ENCODE measurements at regions not wholly inside any gene's neighbourhood (a gene's known extent, or its start where the extent isn't known, plus 50 kb on each side); places are given as distances from the start of the nearest gene placed in this dataset.

- DNase-seq (ENCODE audit: low read depth in 3 of 3) = no peak
Observed at GRCh38 chrX:22395372-22395771, 122.7 kb downstream of the CBLL2 start.

GRCh38 chrX:22396408-22396807 is 123.7 kb downstream of the CBLL2 start:
- DNase-seq (ENCODE audit: low read depth in 3 of 3) = no peak

GRCh38 chrX:22397566-22397965 is 124.9 kb downstream of the CBLL2 start:
- no peak for DNase-seq (ENCODE audit: low read depth in 3 of 3)

GRCh38 chrX:22399437-22400192 is 126.9 kb downstream of the CBLL2 start:
- DNase-seq (ENCODE audit: low read depth in 3 of 3) = no peak

DNA sequence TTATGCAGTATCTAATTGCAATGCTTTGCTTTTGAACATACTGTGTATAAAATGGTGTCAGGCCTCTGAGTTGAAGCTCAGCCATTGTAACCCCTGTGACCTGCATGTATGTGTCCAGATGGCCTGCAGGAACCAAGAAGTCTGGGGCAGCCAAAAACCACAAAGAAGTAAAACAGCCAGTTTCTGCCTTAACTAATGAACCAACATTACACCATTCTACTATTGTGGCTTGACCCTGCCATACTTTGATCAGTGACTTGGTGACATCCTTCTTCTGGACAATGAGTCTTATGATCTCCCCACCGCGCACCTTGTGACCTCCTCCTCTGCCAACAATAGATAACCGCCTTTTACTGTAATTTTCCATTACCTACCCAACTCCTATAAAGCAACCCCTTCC is 131.6 kb downstream of the CBLL2 start:
- DNase-seq (ENCODE audit: low read depth in 3 of 3) = no peak

- DNase-seq (ENCODE audit: low read depth in 3 of 3) = no peak
Observed at GRCh38 chrX:22406201-22406737, 133.6 kb downstream of the CBLL2 start.

GRCh38 chrX:22409418-22409817 is 136.7 kb downstream of the CBLL2 start:
- no peak for DNase-seq (ENCODE audit: low read depth in 3 of 3)

GRCh38 chrX:22424122-22424915 is 151.6 kb downstream of the CBLL2 start:
- no peak for DNase-seq (ENCODE audit: low read depth in 3 of 3)

DNA sequence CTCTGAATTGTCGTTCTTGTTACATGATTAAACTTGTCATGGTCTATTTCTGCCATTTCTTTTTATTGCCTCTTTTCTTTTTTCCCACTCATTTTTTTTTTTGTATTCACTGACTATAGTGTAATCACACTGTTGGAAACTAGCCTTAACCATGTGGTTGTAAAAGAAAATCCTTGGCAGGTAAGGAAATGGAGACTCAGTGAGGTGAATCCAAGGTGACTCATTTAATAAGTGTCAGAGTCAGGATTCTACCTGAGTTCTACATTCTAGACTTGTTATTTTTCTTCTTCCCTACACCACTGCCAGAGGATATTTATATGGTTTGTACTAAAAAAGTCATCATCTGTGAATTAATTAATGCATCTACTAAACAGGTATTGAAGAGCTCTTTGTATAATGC is 152.2 kb downstream of the CBLL2 start:
- DNase-seq (ENCODE audit: low read depth in 3 of 3) = no peak

GRCh38 chrX:22429704-22430103 is 157.0 kb downstream of the CBLL2 start:
- no peak for DNase-seq (ENCODE audit: low read depth in 3 of 3)

DNA sequence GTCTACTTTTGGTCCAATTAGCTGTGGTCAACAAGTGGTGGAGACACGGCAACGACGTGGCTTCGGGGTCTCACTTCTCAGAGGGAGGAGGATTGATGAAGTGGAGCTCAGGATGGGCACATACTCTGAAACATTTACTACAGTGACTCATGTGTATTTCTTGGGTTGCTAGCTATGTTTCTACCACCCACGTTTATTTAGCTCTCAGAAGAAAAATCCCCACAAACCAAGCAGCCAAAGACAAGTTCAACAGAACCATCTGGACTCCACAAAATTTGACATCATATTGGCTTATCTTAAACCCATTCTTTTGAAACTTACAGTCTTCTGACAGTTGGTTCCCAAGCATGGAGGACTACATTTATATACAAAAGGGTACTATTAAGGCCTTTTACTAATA is 158.0 kb downstream of the CBLL2 start:
- no peak for DNase-seq (ENCODE audit: low read depth in 3 of 3)

DNA sequence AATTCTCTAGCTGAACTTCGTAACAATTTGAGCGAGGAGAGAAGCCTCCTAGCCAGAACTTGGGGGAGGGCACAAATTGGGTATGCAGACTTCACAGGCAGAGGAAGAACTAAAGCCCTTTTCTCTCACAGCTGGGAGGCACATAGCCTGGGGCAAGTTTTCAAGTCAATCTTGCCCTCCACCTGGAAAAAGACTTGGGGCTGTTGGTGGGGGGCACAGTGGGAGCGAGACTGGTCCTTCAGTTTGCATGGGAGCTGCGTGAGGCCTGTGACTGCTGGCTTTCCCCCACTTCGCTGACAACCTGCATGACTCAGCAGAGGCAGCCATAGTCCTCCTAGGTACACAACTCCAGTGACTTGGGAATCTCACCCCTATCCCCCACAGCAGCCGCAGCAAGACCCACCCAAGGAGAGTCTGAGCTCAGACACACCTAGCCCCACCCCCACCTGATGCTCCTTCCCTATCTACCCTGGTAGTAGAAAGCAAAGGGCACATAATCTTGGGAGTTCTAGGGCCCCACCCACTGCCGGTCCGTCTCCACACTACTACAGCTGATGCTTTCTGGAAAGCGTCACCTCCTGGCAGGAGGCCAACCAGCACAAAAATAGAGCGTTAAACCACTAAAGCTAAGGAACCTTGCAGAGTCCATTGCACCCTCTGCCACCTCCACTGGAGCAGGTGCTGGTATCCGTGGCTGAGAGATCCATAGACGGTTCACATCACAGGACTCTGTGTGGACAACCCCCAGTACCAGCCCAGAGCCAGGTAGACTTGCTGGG is 160.8 kb downstream of the CBLL2 start:
- no peak for DNase-seq (ENCODE audit: low read depth in 3 of 3)

DNA sequence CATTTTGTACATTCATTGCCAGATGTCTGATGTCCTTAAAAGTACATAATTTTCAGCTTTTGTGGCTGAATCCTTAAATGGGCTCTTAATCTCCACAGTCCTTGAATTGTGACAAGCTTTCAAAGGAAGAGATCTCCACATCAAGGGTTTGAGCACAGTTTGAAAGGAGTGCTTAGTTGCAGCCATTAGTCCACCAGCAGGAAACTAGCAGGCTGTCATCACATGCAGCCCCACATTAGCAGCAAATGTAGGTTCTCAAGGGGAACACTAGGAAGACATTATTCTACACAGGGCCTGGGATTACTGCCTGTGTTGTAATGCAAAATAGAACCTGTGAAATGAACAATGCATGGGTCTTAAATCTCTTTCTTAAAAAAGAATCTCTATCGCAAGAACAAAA is 173.2 kb downstream of the CBLL2 start:
- DNase-seq (ENCODE audit: low read depth in 3 of 3) = no peak

- no peak for DNase-seq (ENCODE audit: low read depth in 3 of 3)
Observed at GRCh38 chrX:22462959-22463358, 190.2 kb downstream of the CBLL2 start.

DNA sequence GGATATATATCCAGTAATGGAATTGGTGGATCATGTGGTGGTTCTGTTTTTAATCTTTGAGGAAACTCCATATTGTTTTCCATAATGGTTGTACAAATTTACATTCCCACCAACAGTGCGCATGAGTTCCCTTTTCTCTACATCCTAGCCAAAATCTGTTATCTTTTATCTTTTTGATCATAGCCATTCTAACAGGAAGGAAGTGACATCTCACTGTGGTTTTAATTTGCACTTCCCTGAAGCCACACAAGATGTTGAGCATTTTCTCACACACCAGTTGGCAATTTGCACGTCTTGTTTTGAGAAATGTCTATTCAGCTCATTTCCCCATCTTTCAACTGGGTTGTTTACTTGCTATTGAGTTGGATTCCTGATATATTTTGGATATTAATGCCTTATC is 194.9 kb downstream of the CBLL2 start:
- DNase-seq (ENCODE audit: low read depth in 3 of 3) = no peak

- DNase-seq (ENCODE audit: low read depth in 3 of 3) = no peak
Observed at GRCh38 chrX:22481436-22481835, 208.7 kb downstream of the CBLL2 start.

DNA sequence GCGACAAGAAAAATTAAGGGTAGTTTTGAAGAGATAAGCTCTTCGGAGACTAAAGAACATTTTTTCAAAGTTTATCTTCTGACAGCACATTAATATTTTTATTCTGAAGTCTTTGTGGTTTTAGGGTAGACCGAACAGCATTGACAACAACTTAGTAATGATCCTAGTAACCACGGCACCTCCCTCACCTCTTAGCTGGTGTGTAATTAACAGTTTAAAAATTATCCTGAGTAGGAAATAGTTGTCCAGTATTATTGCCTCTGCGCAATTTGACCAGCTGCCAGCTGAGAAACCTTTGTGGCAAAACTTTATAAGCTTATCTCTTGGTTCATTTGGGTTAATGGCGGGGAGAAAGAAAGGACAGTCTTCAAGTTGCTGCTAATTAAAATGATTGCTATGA is 213.6 kb downstream of the CBLL2 start:
- no peak for DNase-seq (ENCODE audit: low read depth in 3 of 3)

DNA sequence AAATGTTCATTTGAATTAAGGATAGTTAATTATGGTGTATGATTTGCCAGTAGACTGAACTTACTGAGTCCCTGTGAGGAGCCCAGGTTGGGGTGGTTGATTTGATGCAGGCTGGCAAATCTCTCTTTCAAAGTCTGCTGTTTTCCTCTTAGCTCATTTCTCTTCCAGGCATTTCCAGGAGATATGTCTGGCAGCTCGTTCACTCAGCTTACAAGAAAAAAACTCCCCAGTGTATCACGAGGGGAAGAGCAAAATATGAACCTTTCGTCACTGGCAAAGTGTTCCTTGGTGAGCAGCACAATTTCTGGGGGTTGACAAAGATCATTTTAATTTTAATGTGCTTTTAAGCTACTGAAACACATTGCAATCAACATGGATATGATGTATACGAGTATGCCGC is 244.2 kb downstream of the CBLL2 start:
- no peak for DNase-seq (ENCODE audit: low read depth in 3 of 3)

- DNase-seq (ENCODE audit: low read depth in 3 of 3) = no peak
Observed at GRCh38 chrX:22520128-22520828, 247.6 kb downstream of the CBLL2 start.

DNA sequence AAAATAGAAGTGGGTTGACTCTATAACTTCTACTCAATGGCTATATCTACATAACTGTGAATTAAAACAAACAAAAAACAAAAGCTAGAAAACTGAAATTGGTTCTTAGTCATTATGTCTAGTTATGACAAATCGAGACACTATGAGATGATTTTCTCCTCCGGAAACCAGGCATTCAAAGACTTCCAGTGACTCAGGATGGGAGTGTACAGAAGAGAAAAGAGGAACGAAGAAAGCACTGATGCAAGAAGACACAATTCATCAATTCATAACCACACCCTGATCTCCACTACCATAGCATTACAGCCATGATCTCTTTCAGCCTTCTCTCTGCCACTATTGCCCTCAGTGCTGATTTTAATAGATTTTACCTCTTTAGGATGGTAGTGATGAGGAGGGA is 253.6 kb downstream of the CBLL2 start:
- DNase-seq (ENCODE audit: low read depth in 3 of 3) = no peak

DNA sequence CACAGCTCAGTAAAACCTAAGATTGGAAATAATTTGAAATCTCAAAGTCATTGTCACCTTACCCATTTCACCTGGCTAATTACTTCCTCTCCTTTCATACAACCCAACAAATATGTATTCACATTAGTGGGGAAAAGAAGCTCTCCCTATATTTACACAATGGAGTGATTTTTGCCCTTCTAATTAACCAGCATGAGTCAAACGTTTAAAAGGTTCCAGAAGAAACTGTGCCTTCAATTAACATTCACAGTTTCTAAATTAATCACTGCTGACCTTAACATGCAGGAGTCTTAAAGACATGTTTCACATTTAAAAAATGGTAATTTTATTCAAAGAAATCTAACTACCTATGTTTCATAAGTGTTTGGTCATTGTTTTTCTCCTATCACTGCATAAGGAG is 254.6 kb downstream of the CBLL2 start:
- DNase-seq (ENCODE audit: low read depth in 3 of 3) = no peak

DNA sequence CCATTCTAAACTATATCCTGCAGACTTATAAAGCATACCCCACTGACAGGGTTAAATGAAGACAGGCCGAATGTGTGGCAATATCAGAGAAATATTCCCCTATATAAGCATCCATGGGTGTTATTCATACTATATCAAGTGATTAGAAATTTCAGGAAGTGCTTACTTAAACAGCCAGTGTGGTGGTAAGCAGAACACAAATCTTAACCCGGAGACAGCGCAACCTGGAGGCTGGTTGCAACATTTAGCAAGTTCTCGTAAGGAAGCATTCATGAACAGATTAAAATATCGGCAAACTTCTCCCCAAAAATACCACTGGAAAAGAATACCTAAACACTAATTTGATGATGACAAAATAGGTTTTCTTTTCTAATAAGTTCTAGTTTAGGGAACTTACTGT is 261.2 kb downstream of the CBLL2 start:
- DNase-seq (ENCODE audit: low read depth in 3 of 3) = no peak

Measured in stimulated activated CD4-positive, alpha-beta T cell treated with anti-CD3 and anti-CD28 coated beads, TNF-alpha, amount 100 ng/mL, for 24 hours (primary cell).